ENCODE measurements at regions not wholly inside any gene's neighbourhood (a gene's known extent, or its start where the extent isn't known, plus 50 kb on each side); places are given as distances from the start of the nearest gene placed in this dataset.

DNA sequence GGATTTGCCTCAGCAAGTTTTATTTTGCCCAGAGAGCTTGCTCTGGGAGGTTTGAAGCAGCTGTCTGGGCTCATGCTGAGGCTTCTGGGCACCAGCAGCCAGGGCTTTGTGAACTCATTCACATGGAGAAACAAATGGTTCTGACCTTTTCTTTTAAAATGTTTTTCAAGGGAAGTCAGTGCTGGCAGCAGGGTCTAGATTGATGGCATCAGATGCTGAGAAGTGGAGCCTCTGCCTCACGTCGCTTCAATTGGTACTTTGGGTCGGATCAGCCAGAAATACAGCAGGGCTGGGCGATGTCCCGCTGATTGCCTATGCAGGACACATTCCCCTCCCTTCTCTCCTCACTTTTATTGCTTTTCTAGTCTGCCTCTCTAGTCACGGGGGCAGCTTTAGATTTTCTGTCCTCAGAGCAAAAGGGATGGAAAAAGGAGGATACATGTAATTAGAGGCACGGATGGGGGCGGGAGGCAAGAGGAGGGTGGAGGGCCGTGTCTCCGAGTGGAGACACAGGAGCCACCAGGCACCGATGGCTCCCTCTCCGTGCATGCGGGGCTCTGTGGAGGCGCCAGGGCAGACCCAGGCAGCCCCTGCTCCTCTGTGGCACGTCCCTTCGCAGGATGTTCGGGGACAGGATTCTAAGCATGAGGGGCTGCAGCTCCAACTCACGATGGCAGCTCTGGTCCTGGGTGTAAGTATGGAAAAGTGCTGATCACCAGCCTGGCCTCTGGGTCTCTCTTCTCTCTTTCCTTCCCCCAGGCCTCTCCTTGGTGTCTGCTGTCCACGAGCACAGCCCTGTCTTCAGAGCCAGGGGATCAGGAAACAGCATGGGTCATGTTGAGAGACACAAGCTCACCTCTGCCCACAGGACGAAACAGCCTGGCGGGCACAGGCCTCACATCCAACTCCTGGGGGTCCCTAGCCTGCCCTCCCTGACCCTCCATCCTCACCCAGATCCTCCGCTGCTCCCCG lies 116.1 kb downstream of the FAM43A start:
- Histone ChIP-seq H3K4me2 (ENCODE audit: low read length) (no peak overlapping the region), H2AFZ (ENCODE audit: low read depth, low read length) (no peak overlapping the region), H3F3A (ENCODE audit: insufficient read depth, low read length, poor library complexity, severe bottlenecking) (no peaks in the 10 kb centered on the region), H3K9me2 (ENCODE audit: insufficient read depth, low read length) (no peaks in the 10 kb centered on the region), H3K27me3 (ENCODE audit: insufficient read depth, low read depth, low read length) (no peaks in the 10 kb centered on the region), H3K27ac (ENCODE audit: low read length) (no peak overlapping the region), H3K79me2 (replicated peaks; ENCODE audit: insufficient read depth, low read length) (no peaks in the 10 kb centered on the region), H3K9me3 (ENCODE audit: low read length) (no peaks in the 10 kb centered on the region), H3K4me3 (ENCODE audit: low read length) (no peak overlapping the region), H3K36me3 (ENCODE audit: insufficient read depth, low read length) (no peaks in the 10 kb centered on the region), H4K20me1 (ENCODE audit: insufficient read depth) (no peaks in the 10 kb centered on the region), H3K9ac (ENCODE audit: low read length) (no peak overlapping the region)
- TF ChIP-seq, protein P1, sequence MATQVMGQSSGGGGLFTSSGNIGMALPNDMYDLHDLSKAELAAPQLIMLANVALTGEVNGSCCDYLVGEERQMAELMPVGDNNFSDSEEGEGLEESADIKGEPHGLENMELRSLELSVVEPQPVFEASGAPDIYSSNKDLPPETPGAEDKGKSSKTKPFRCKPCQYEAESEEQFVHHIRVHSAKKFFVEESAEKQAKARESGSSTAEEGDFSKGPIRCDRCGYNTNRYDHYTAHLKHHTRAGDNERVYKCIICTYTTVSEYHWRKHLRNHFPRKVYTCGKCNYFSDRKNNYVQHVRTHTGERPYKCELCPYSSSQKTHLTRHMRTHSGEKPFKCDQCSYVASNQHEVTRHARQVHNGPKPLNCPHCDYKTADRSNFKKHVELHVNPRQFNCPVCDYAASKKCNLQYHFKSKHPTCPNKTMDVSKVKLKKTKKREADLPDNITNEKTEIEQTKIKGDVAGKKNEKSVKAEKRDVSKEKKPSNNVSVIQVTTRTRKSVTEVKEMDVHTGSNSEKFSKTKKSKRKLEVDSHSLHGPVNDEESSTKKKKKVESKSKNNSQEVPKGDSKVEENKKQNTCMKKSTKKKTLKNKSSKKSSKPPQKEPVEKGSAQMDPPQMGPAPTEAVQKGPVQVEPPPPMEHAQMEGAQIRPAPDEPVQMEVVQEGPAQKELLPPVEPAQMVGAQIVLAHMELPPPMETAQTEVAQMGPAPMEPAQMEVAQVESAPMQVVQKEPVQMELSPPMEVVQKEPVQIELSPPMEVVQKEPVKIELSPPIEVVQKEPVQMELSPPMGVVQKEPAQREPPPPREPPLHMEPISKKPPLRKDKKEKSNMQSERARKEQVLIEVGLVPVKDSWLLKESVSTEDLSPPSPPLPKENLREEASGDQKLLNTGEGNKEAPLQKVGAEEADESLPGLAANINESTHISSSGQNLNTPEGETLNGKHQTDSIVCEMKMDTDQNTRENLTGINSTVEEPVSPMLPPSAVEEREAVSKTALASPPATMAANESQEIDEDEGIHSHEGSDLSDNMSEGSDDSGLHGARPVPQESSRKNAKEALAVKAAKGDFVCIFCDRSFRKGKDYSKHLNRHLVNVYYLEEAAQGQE (IDR thresholded peaks at IDR 0.05; ENCODE audit: borderline replicate concordance) = no peak
- TF ChIP-seq EP300 (conservative IDR thresholded peaks at IDR 0.05; ENCODE audit: poor library complexity, severe bottlenecking) (no peak), POLR2AphosphoS5 (IDR thresholded peaks at IDR 0.05) (no peak), TAF1 (IDR thresholded peaks at IDR 0.05; ENCODE audit: low read depth) (no peak), RAD21 (conservative IDR thresholded peaks at IDR 0.05) (no peak), MXI1 (conservative IDR thresholded peaks at IDR 0.05; ENCODE audit: poor library complexity, severe bottlenecking) (no peak), SMC3 (conservative IDR thresholded peaks at IDR 0.05; ENCODE audit: poor library complexity) (no peak), EZH2 (IDR thresholded peaks at IDR 0.05; ENCODE audit: borderline replicate concordance, insufficient read depth, low read length, poor library complexity, severe bottlenecking) (no peak)
- TF ChIP-seq, protein P2, sequence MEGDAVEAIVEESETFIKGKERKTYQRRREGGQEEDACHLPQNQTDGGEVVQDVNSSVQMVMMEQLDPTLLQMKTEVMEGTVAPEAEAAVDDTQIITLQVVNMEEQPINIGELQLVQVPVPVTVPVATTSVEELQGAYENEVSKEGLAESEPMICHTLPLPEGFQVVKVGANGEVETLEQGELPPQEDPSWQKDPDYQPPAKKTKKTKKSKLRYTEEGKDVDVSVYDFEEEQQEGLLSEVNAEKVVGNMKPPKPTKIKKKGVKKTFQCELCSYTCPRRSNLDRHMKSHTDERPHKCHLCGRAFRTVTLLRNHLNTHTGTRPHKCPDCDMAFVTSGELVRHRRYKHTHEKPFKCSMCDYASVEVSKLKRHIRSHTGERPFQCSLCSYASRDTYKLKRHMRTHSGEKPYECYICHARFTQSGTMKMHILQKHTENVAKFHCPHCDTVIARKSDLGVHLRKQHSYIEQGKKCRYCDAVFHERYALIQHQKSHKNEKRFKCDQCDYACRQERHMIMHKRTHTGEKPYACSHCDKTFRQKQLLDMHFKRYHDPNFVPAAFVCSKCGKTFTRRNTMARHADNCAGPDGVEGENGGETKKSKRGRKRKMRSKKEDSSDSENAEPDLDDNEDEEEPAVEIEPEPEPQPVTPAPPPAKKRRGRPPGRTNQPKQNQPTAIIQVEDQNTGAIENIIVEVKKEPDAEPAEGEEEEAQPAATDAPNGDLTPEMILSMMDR (IDR thresholded peaks at IDR 0.05; ENCODE audit: poor library complexity, severe bottlenecking) = no peak

DNA sequence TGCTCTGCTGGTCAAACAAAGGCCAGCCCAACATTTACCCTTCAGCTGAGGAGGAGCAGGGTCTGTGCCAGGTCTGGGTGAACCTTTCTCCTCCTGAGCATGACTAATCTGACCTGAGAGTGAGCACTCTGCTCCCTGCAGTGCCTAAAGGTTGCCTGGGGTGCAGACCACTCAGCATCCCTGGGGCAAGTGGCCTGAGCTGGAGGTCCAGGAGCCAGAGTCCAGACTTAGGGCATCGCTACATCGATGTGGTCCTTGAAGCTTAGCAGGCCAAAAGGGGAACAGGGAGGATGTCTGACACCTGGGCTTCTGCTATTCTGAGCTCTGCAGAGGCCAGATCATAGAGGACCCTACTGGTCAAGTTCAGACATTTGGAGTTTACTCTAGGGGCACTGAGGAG lies 119.1 kb downstream of the FAM43A start:
- H3K9ac ChIP-seq (ENCODE audit: low read length) = no peak overlapping the region

More for the DNA sequence above, 119.1 kb downstream of the FAM43A start:
- no peaks in the 10 kb centered on the region for H3K36me3 ChIP-seq (ENCODE audit: insufficient read depth, low read length)
- H2AFZ ChIP-seq (ENCODE audit: low read depth, low read length) = no peak overlapping the region
- H3K27me3 ChIP-seq (ENCODE audit: insufficient read depth, low read depth, low read length) = no peaks in the 10 kb centered on the region
- H3F3A ChIP-seq (ENCODE audit: insufficient read depth, low read length, poor library complexity, severe bottlenecking) = no peaks in the 10 kb centered on the region
- no peak overlapping the region for H3K27ac ChIP-seq (ENCODE audit: low read length)
- no peaks in the 10 kb centered on the region for H3K9me3 ChIP-seq (ENCODE audit: low read length)
- no peaks in the 10 kb centered on the region for H4K20me1 ChIP-seq (ENCODE audit: insufficient read depth)
- no peaks in the 10 kb centered on the region for H3K9me2 ChIP-seq (ENCODE audit: insufficient read depth, low read length)
- no peak for TF ChIP-seq POLR2AphosphoS5 (IDR thresholded peaks at IDR 0.05)
- no peak for TF ChIP-seq RAD21 (conservative IDR thresholded peaks at IDR 0.05)
- TF ChIP-seq EZH2 (IDR thresholded peaks at IDR 0.05; ENCODE audit: borderline replicate concordance, insufficient read depth, low read length, poor library complexity, severe bottlenecking) = no peak
- no peak for TF ChIP-seq TAF1 (IDR thresholded peaks at IDR 0.05; ENCODE audit: low read depth)
- TF ChIP-seq, protein P2 (IDR thresholded peaks at IDR 0.05; ENCODE audit: poor library complexity, severe bottlenecking) = no peak
- TF ChIP-seq SMC3 (conservative IDR thresholded peaks at IDR 0.05; ENCODE audit: poor library complexity) = no peak
- no peak for TF ChIP-seq MXI1 (conservative IDR thresholded peaks at IDR 0.05; ENCODE audit: poor library complexity, severe bottlenecking)
- TF ChIP-seq, protein P1 (IDR thresholded peaks at IDR 0.05; ENCODE audit: borderline replicate concordance) = no peak
- TF ChIP-seq EP300 (conservative IDR thresholded peaks at IDR 0.05; ENCODE audit: poor library complexity, severe bottlenecking) = no peak
- H3K4me2 ChIP-seq (ENCODE audit: low read length) = no peak overlapping the region
- H3K4me3 ChIP-seq (ENCODE audit: low read length) = no peak overlapping the region
- no peaks in the 10 kb centered on the region for H3K79me2 ChIP-seq (replicated peaks; ENCODE audit: insufficient read depth, low read length)
